Suppressor macrophage treated with lipopolysaccharide for 1 hour (primary cell): ENCODE measurements at regions not wholly inside any gene's neighbourhood (a gene's known extent, or its start where the extent isn't known, plus 50 kb on each side); places are given as distances from the start of the nearest gene placed in this dataset.
A peak's percentile ranks its signal among the peaks of the same experiment; 100 is the strongest.

ENCODE experiments used
- DNase-seq, 3 donors: peaks; one replicate each; pipeline ENCODE4 v3.0.0-alpha.2; 2020 to 2022

- DNase-seq, result no peak
Measured at GRCh38 chr5:3963652-3964051, 368.0 kb downstream of the IRX1 start.

GRCh38 chr5:3980156-3980555 lies 384.5 kb downstream of the IRX1 start:
- no peak for DNase-seq

- no peak for DNase-seq
Measured at GRCh38 chr5:3987867-3988266, 392.2 kb downstream of the IRX1 start.

- DNase-seq, result peak; percentile 13 to 33 (median 28)
Measured at GRCh38 chr5:3993856-3994473, 398.3 kb downstream of the IRX1 start.

DNA sequence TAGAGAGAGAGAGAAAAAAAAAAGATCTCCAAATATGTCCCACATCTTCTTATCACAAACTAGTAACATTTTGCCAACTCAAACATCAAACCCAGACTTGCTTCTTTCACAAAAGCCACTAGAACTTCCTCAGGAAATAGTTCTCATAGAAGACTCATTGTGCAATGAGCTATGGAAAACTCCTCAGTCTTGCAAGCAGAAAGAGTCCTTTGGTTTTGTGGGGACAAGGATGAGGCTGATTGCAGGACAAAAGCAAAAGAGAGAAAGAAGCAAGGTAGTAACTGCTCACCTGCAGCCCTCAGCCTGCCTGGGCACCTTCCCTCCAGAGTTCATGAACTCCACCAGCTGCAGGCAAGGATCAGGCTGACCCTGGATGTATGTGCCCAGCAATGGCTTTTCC lies 399.0 kb downstream of the IRX1 start:
- DNase-seq, result peak in 1 of 3 donors; percentile 36

- DNase-seq, result no peak
Measured at GRCh38 chr5:3995954-3996619, 400.5 kb downstream of the IRX1 start.

GRCh38 chr5:3996707-3997336 lies 401.2 kb downstream of the IRX1 start:
- no peak for DNase-seq

- DNase-seq, result no peak
Measured at GRCh38 chr5:3997670-3998069, 402.0 kb downstream of the IRX1 start.

GRCh38 chr5:3999929-4000328 lies 404.3 kb downstream of the IRX1 start:
- no peak for DNase-seq

- DNase-seq, result no peak
Measured at GRCh38 chr5:4001004-4001403, 405.4 kb downstream of the IRX1 start.

GRCh38 chr5:4001758-4002533 lies 406.3 kb downstream of the IRX1 start:
- no peak for DNase-seq

- DNase-seq, result no peak
Measured at GRCh38 chr5:4005335-4005734, 409.7 kb downstream of the IRX1 start.

- DNase-seq, result no peak
Measured at GRCh38 chr5:4007001-4007400, 411.4 kb downstream of the IRX1 start.

GRCh38 chr5:4011943-4012342 lies 416.3 kb downstream of the IRX1 start:
- DNase-seq, result no peak

DNA sequence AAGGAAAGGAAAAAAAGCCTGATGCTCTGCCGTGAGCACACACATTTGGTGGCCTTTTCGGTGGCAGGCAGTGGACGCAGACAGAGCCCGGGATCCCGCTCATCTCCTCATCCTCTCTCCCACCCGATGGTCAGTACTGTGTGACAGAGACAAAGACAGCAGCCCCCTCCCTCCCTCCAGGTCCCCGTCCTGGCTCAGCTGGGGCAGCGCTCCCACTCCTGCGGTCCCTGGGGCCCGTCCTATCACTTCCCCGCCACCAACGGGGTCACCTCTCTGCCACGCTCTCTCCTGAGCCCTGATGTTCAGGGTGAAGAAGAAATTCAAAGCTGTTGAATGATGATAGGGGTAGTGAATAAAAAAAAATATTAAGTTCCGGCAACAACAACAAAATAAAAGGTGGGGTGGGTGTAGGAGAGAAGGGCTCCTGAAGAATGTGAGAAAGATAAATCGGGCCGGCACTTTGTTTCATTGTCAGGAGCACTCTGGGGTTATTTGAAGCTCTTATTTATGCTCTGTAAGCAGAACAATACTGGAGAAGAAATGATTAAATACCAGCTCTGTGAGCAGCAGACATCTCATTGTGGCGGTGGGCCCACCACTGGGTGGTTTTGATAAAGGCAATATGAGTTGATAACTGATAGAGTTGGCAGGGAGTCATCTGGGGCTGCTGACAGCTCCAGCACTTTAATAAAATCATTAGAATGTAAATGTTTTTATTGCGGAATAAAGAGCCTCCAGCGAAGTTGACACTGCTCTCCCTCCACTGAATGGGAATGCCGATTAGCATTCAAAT lies 417.7 kb downstream of the IRX1 start:
- no peak for DNase-seq

DNA sequence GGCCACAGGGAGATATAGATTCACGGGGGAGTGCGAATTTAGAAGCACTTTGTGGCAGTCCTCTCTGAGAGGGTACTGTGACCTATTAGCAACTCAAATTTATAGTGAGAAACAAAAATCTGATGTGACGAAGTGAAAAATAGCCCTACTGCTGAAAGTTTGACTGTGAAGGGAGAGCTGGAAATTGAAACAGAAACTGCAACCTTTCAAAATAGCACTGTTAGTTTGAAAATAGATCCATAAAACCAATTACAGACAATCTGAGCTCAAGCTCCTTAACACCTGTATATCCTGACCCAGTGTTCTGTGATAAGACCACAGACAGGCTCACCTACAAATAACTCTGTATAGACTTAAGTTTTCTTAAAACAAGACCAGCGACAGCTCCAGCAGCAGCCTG lies 420.1 kb downstream of the IRX1 start:
- DNase-seq, result no peak

- DNase-seq, result no peak
Measured at GRCh38 chr5:4017076-4017803, 421.6 kb downstream of the IRX1 start.

DNA sequence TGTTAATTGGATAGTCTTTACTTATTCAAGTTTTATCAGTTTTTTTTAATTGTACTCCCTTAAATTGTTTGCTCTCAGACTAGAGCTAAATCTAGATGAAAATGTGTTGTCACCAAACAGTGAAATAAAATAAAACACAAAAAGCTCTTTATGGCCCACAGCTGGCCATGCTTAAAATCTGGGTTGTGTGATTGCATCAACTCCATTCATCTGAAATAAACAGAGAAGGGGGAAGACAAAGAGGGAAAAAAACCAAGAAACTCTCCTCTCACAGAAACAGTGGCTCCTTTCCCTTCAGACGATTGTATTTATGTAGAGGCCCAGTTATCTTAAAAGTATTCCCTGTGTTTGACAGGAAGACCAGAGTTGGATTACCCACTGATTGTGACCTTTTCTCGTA lies 422.4 kb downstream of the IRX1 start:
- DNase-seq, result no peak

GRCh38 chr5:4019009-4019769 lies 423.6 kb downstream of the IRX1 start:
- peak; percentile 2 to 34 (median 32) for DNase-seq

DNA sequence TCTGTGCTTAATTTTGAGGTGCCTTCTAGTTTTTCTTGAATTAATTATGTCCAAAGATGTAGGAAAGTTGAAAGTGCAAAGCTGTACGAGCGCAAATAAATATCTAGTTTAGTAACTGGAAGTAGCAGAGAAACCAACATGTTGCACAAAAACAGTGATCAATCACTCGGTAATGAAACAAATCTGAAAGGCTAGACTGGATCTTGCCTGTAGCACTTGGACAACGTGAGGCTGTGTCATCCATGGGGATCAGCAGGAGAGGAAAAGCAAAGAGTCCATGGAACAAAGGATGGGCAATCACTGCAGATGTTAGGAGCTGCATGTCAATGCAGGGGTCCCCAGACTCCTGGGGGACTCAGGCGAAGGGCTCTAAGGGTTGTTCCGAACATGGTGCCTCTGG lies 424.2 kb downstream of the IRX1 start:
- no peak for DNase-seq

- no peak for DNase-seq
Measured at GRCh38 chr5:4020400-4020799, 424.8 kb downstream of the IRX1 start.
